ENCODE measurements at regions not wholly inside any gene's neighbourhood (a gene's known extent, or its start where the extent isn't known, plus 50 kb on each side); places are given as distances from the start of the nearest gene placed in this dataset.

DNA sequence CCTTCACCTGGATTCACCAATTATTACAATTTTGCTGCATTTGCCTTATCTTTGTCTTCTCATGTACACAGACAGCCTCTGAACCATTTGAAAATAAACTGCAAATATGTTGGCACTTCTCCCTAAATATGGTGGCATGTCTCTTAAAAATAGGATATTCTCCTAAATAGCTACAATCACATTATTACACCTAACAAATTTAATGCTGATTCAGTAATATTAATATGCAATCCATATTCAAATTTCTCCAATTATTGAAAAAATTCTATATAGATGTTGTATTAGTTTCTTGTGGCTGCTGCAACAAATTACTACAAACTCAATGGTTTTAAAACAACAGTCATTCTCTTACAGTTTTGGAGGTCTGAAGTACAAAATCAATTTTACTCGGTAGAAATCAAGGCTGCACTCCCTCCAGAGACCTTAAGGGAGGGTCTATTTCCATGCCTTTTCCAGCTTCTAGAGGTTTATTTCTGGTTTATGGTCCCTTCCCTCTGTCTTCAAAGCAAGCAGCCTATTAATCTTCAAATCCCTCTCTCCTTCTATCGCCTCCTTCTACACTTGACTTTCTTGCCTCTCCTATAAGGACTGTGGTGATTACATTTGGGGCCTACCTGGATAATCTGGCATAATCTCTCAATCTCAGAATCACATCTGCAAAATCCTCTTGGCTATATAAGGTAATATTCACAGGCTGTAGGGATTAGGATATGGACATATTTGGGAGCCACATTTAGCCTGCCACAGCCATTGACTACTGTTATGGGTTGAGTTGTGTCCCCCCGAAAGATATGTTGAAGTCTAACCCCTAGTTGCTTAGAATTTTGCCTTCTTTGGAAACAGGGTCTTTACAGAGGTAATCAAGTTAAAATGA, 52.5 kb upstream of the BOLA1 start (continued):
- TF ChIP-seq, protein P1, sequence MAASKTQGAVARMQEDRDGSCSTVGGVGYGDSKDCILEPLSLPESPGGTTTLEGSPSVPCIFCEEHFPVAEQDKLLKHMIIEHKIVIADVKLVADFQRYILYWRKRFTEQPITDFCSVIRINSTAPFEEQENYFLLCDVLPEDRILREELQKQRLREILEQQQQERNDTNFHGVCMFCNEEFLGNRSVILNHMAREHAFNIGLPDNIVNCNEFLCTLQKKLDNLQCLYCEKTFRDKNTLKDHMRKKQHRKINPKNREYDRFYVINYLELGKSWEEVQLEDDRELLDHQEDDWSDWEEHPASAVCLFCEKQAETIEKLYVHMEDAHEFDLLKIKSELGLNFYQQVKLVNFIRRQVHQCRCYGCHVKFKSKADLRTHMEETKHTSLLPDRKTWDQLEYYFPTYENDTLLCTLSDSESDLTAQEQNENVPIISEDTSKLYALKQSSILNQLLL (CRISPR knock-in tag; IDR thresholded peaks at IDR 0.05; ENCODE audit: borderline replicate concordance) = no peak
- TF ChIP-seq, protein P2, sequence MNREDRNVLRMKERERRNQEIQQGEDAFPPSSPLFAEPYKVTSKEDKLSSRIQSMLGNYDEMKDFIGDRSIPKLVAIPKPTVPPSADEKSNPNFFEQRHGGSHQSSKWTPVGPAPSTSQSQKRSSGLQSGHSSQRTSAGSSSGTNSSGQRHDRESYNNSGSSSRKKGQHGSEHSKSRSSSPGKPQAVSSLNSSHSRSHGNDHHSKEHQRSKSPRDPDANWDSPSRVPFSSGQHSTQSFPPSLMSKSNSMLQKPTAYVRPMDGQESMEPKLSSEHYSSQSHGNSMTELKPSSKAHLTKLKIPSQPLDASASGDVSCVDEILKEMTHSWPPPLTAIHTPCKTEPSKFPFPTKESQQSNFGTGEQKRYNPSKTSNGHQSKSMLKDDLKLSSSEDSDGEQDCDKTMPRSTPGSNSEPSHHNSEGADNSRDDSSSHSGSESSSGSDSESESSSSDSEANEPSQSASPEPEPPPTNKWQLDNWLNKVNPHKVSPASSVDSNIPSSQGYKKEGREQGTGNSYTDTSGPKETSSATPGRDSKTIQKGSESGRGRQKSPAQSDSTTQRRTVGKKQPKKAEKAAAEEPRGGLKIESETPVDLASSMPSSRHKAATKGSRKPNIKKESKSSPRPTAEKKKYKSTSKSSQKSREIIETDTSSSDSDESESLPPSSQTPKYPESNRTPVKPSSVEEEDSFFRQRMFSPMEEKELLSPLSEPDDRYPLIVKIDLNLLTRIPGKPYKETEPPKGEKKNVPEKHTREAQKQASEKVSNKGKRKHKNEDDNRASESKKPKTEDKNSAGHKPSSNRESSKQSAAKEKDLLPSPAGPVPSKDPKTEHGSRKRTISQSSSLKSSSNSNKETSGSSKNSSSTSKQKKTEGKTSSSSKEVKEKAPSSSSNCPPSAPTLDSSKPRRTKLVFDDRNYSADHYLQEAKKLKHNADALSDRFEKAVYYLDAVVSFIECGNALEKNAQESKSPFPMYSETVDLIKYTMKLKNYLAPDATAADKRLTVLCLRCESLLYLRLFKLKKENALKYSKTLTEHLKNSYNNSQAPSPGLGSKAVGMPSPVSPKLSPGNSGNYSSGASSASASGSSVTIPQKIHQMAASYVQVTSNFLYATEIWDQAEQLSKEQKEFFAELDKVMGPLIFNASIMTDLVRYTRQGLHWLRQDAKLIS (CRISPR knock-in tag; IDR thresholded peaks at IDR 0.05) = peak; percentile 32; the same call in 1 of the 2 replicates
- no peak for TF ChIP-seq ELF2 (CRISPR knock-in tag; IDR thresholded peaks at IDR 0.05)
- TF ChIP-seq, protein P3, sequence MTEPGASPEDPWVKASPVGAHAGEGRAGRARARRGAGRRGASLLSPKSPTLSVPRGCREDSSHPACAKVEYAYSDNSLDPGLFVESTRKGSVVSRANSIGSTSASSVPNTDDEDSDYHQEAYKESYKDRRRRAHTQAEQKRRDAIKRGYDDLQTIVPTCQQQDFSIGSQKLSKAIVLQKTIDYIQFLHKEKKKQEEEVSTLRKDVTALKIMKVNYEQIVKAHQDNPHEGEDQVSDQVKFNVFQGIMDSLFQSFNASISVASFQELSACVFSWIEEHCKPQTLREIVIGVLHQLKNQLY (CRISPR knock-in tag; conservative IDR thresholded peaks at IDR 0.05) = no peak
- TF ChIP-seq MAFG (tag; conservative IDR thresholded peaks at IDR 0.05) = peak; percentile 86
- no peak for TF ChIP-seq ETS2 (tag; IDR thresholded peaks at IDR 0.05; ENCODE audit: borderline replicate concordance, poor library complexity, severe bottlenecking)
- TF ChIP-seq, protein P4, sequence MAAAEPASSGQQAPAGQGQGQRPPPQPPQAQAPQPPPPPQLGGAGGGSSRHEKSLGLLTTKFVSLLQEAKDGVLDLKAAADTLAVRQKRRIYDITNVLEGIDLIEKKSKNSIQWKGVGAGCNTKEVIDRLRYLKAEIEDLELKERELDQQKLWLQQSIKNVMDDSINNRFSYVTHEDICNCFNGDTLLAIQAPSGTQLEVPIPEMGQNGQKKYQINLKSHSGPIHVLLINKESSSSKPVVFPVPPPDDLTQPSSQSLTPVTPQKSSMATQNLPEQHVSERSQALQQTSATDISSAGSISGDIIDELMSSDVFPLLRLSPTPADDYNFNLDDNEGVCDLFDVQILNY (CRISPR knock-in tag; IDR thresholded peaks at IDR 0.05) = no peak
- TF ChIP-seq, protein P5, sequence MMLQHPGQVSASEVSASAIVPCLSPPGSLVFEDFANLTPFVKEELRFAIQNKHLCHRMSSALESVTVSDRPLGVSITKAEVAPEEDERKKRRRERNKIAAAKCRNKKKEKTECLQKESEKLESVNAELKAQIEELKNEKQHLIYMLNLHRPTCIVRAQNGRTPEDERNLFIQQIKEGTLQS (IDR thresholded peaks at IDR 0.05) = no peak
- TF ChIP-seq, protein P5 (CRISPR knock-in tag; conservative IDR thresholded peaks at IDR 0.05) = no peak
- TF ChIP-seq FOXJ2 (tag; IDR thresholded peaks at IDR 0.05) = no peak
- TF ChIP-seq, protein P6, sequence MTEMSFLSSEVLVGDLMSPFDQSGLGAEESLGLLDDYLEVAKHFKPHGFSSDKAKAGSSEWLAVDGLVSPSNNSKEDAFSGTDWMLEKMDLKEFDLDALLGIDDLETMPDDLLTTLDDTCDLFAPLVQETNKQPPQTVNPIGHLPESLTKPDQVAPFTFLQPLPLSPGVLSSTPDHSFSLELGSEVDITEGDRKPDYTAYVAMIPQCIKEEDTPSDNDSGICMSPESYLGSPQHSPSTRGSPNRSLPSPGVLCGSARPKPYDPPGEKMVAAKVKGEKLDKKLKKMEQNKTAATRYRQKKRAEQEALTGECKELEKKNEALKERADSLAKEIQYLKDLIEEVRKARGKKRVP (CRISPR knock-in tag; IDR thresholded peaks at IDR 0.05) = no peak
- no peak for TF ChIP-seq RCOR1 (IDR thresholded peaks at IDR 0.05; ENCODE audit: borderline replicate concordance in 1 of 2, low read depth in 2 of 2, low read length in 2 of 2)
- TF ChIP-seq ETV6 (IDR thresholded peaks at IDR 0.05; ENCODE audit: borderline replicate concordance in 1 of 2, low read depth in 2 of 2, low read length in 1 of 2) = no peak
- no peak for TF ChIP-seq ETV6 (CRISPR knock-in tag; IDR thresholded peaks at IDR 0.05; ENCODE audit: borderline replicate concordance)
- TF ChIP-seq RB1 (IDR thresholded peaks at IDR 0.05; ENCODE audit: low read depth) = no peak
- no peak for TF ChIP-seq PRMT5 (CRISPR knock-in tag; IDR thresholded peaks at IDR 0.05)
- no peak for TF ChIP-seq ZNF140 (CRISPR knock-in tag; IDR thresholded peaks at IDR 0.05)
- no peak for TF ChIP-seq NFYB (IDR thresholded peaks at IDR 0.05; ENCODE audit: extremely low read depth, insufficient read length)
